Sigmoid colon (tissue), 6 donors: ENCODE measurements at regions not wholly inside any gene's neighbourhood (a gene's known extent, or its start where the extent isn't known, plus 50 kb on each side); places are given as distances from the start of the nearest gene placed in this dataset.

Experiments
- DNase-seq: peaks from one replicate; pipeline ENCODE4 v3.0.0-alpha.2; 2019
- H3K27ac ChIP-seq, 4 donors: fragments of 200-600 bp; sonication (generic); one replicate each; pipeline ENCODE4 v1.5.1; 2016 to 2019; ENCODE audit warnings: mild to moderate bottlenecking in 1 of 4
- H3K27me3 ChIP-seq, 3 donors: fragments of 200-600 bp; sonication (generic); one replicate each; pipeline ENCODE4 v1.5.1; 2019; ENCODE audit warnings: mild to moderate bottlenecking in 1 of 3
- H3K36me3 ChIP-seq, 4 donors: fragments of 200-600 bp; sonication (generic); one replicate each; pipeline ENCODE4 v1.5.1; 2016 to 2019
- H3K4me1 ChIP-seq, 4 donors: fragments of 200-600 bp; sonication (generic); one replicate each; pipeline ENCODE4 v1.5.1; 2017 to 2019
- H3K4me3 ChIP-seq, 4 donors: fragments of 200-600 bp; sonication (generic); one replicate each; pipeline ENCODE4 v1.5.1; 2017 to 2019; ENCODE audit warnings: mild to moderate bottlenecking in 2 of 4, moderate library complexity in 1 of 4
- H3K9me3 ChIP-seq, 4 donors: fragments of 200-600 bp in 3 of 4; sonication (generic) in 3 of 4; one replicate each; pipeline versions ENCODE4 v1.5.1 to v1.6.1; 2013 to 2019
- CTCF ChIP-seq, 4 experiments: fragments of 450-650 bp in 3 of 4; fragments of 200-600 bp in 1 of 4; IDR thresholded peaks; one replicate each; pipeline ENCODE4 v1.5.1; 2016 to 2019; ENCODE audit warnings: antibody characterized with exemption in 4 of 4, mild to moderate bottlenecking in 3 of 4, moderate library complexity in 2 of 4
- EP300 ChIP-seq, 4 donors: sonication (generic); formaldehyde crosslinking; IDR thresholded peaks; one replicate each; pipeline ENCODE4 v1.6.1; 2017; ENCODE audit warnings: antibody characterized with exemption in 4 of 4
- POLR2A ChIP-seq, 2 donors: fragments of 450-650 bp; IDR thresholded peaks; one replicate each; pipeline ENCODE4 v1.6.1; 2016; ENCODE audit warnings: antibody characterized with exemption in 2 of 2, mild to moderate bottlenecking in 2 of 2, moderate library complexity in 2 of 2
- POLR2AphosphoS5 ChIP-seq, 4 donors: sonication (generic); formaldehyde crosslinking; IDR thresholded peaks; one replicate each; pipeline ENCODE4 v1.6.1; 2017; ENCODE audit warnings: antibody characterized with exemption in 4 of 4
- WGBS, 2 donors: extraction: QIAGEN DNeasy Blood & Tissue Kit; methylation state at CpG; one replicate each; pipeline ENCODE4 v1.1.7; 2013; 5-methylcytosine and 5-hydroxymethylcytosine counted together
- intact Hi-C: fragments of 100-400 bp; cut with DNase I; formaldehyde crosslinking; loops from one replicate; pipeline ENCODE4 v1.15.1; 2023
- donor health status: healthy with polysubstance abuse.
- donor health status: healthy.

GRCh38 chr6:130676077-130676772 lies 151.0 kb upstream of the SMLR1 start:
- 15 to 60% methylated on average over 1 of the region's 1 CpG for WGBS, 2 donors
- peaks cover 0 to 4% (median 0%) of the 10 kb centered on the region in 4 donors for H3K9me3 ChIP-seq
- H3K36me3 ChIP-seq, result no peaks in the 10 kb centered on the region
- no peak overlapping the region for H3K4me3 ChIP-seq
- DNase-seq, result peak; percentile 85
- peaks cover 0 to 5% (median 2%) of the 10 kb centered on the region in 4 donors for H3K4me1 ChIP-seq
- TF ChIP-seq POLR2A (IDR thresholded peaks at IDR 0.05) (no peak), EP300 (IDR thresholded peaks at IDR 0.05) (no peak), CTCF (IDR thresholded peaks at IDR 0.05) (no peak), POLR2AphosphoS5 (IDR thresholded peaks at IDR 0.05) (no peak)
- H3K27ac ChIP-seq, result no peak overlapping the region
- intact Hi-C loops, result no loop called here
- no peaks in the 10 kb centered on the region for H3K27me3 ChIP-seq

- H3K9me3 ChIP-seq, result peaks cover 0 to 4% (median 0%) of the 10 kb centered on the region in 4 donors
- intact Hi-C loops, result no loop called here
- no peak overlapping the region for H3K27ac ChIP-seq
- DNase-seq, result no peak
- H3K4me3 ChIP-seq, result no peak overlapping the region
- no peaks in the 10 kb centered on the region for H3K36me3 ChIP-seq
- TF ChIP-seq EP300 (IDR thresholded peaks at IDR 0.05), result no peak
- no peak for TF ChIP-seq CTCF (IDR thresholded peaks at IDR 0.05)
- no peak for TF ChIP-seq POLR2A (IDR thresholded peaks at IDR 0.05)
- TF ChIP-seq POLR2AphosphoS5 (IDR thresholded peaks at IDR 0.05), result no peak
- peaks cover 0 to 5% (median 2%) of the 10 kb centered on the region in 4 donors for H3K4me1 ChIP-seq
- no peaks in the 10 kb centered on the region for H3K27me3 ChIP-seq
- 62 to 77% methylated on average over 1 of the region's 1 CpG for WGBS, 2 donors
These were observed 150.4 kb upstream of the SMLR1 start for GRCh38 chr6:130676773-130677144.

- intact Hi-C loops, result no loop called here
These were observed 149.9 kb upstream of the SMLR1 start for GRCh38 chr6:130677312-130677711.

GRCh38 chr6:130677766-130678165 lies 149.4 kb upstream of the SMLR1 start:
- no peak for DNase-seq
- Histone ChIP-seq H3K27me3 (no peaks in the 10 kb centered on the region), H3K27ac (no peak overlapping the region), H3K36me3 (no peaks in the 10 kb centered on the region), H3K4me1 (peaks cover 0 to 5% (median 2%) of the 10 kb centered on the region in 4 donors), H3K4me3 (no peak overlapping the region), H3K9me3 (peaks cover 0 to 4% (median 0%) of the 10 kb centered on the region in 4 donors)
- 64 to 71% methylated on average over 3 of the region's 3 CpGs for WGBS, 2 donors
- intact Hi-C loops, result no loop called here
- TF ChIP-seq EP300 (IDR thresholded peaks at IDR 0.05) (no peak), CTCF (IDR thresholded peaks at IDR 0.05) (no peak), POLR2AphosphoS5 (IDR thresholded peaks at IDR 0.05) (no peak), POLR2A (IDR thresholded peaks at IDR 0.05) (no peak)

More at GRCh38 chr6:130677312-130677711, 149.9 kb upstream of the SMLR1 start:
- Histone ChIP-seq H3K27me3 (no peaks in the 10 kb centered on the region), H3K4me1 (peaks cover 0 to 5% (median 2%) of the 10 kb centered on the region in 4 donors), H3K36me3 (no peaks in the 10 kb centered on the region), H3K4me3 (no peak overlapping the region), H3K27ac (no peak overlapping the region), H3K9me3 (peaks cover 0 to 4% (median 0%) of the 10 kb centered on the region in 4 donors)
- TF ChIP-seq POLR2AphosphoS5 (IDR thresholded peaks at IDR 0.05), result no peak
- no peak for TF ChIP-seq EP300 (IDR thresholded peaks at IDR 0.05)
- TF ChIP-seq CTCF (IDR thresholded peaks at IDR 0.05), result no peak
- TF ChIP-seq POLR2A (IDR thresholded peaks at IDR 0.05), result no peak
- no peak for DNase-seq
